HG02610 (cell line): ENCODE measurements at regions not wholly inside any gene's neighbourhood (a gene's known extent, or its start where the extent isn't known, plus 50 kb on each side); places are given as distances from the start of the nearest gene placed in this dataset.
A peak's percentile ranks its signal among the peaks of the same experiment; 100 is the strongest.
"Not testable (repeated sequence)": the region's sequence is repeated elsewhere in the genome, so short reads cannot be mapped to it uniquely, and the experiment has no call there.

ENCODE experiments used
- ATAC-seq: cut with Tn5 transposase; IDR thresholded peaks from one replicate; pipeline ENCODE4 v1.9.1; 2021; ENCODE audit warnings: mild to moderate bottlenecking, moderate library complexity; ENCODE audit not compliant: unreplicated experiment

GRCh38 chr7:83832009-83832408 lies 183.1 kb upstream of the SEMA3E start:
- ATAC-seq: no peak

DNA sequence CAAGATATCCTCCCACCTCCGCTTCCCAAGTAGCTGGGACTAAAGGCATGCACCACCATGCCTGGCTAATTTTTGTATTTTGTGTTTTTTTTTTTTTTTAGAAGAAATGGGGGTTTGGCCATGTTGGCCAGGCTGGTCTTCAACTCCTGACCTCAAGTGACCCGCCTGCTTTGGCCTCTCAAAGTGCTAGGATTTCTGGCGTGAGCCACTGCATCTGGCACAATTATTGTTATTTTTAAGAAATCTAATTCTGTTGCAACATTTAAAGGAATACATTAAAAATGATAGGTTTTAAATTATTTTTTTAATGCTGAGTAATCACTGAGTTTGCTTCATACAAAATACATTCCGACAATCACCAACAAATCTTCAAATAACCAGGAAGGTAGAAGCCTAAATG lies 178.1 kb upstream of the SEMA3E start:
- no peak for ATAC-seq

DNA sequence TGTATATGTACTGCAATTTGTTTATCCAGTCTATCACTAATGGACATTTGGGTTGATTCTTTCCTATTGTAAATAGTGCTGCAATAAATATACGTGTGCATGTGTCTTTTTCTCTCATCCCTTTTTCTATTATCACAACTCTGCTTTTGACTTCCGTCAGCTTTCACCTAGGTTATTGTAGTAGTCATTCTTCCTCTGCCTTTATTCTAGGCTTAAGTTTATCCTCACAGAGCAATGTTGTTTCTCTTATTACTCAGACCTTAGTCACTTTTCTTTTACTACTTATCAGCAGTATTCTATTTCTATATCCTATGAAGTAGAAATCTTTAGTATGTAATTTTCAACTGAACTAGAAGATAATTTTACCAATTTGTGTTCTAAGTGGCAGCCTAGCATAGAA lies 175.3 kb upstream of the SEMA3E start:
- ATAC-seq: no peak

DNA sequence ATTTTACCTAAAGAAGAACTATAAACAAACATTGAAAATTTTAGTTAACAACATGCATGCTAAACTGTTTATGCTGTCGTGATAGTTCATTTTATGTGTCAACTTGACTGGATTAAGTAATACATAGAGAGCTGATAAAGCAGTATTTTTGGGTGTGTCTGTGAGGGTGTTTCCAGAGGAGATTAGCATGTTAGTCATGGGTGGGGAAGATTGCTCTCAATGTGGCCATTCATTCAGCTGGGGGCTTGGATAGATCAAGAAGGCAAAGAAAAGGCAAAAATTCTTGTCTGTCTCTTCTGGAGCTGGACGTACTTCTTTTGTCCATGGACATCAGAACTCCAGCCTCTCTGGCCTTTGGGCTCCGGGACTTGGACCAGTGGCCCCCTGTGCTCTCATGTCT lies 172.9 kb upstream of the SEMA3E start:
- ATAC-seq: no peak

DNA sequence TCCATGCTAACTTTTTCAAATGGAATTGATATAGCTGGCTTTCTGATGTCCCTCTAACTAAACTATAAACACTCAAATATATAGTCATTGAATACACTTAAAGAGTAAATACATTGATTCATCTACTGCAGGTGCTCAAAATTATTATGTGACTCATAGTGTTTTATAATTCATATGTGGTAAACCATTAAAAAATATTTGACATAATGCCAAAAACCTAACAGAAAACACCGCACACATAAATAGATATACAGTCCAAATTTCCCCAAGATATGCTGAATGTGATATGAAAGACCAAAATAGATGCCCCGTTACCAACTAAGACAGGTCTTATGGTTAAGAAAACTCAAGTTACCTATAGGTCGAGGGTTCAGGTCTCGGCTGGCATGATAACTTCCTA lies 171.7 kb upstream of the SEMA3E start:
- ATAC-seq: no peak

- ATAC-seq: no peak
Observed at GRCh38 chr7:83819911-83820310, 171.0 kb upstream of the SEMA3E start.

- ATAC-seq: no peak
Observed at GRCh38 chr7:83814480-83814879, 165.5 kb upstream of the SEMA3E start.

- ATAC-seq: not testable (repeated sequence)
Observed at GRCh38 chr7:83812563-83812962, 163.6 kb upstream of the SEMA3E start.

- no peak for ATAC-seq
Observed at GRCh38 chr7:83808982-83809381, 160.0 kb upstream of the SEMA3E start.

GRCh38 chr7:83807774-83808173 lies 158.8 kb upstream of the SEMA3E start:
- no peak for ATAC-seq

DNA sequence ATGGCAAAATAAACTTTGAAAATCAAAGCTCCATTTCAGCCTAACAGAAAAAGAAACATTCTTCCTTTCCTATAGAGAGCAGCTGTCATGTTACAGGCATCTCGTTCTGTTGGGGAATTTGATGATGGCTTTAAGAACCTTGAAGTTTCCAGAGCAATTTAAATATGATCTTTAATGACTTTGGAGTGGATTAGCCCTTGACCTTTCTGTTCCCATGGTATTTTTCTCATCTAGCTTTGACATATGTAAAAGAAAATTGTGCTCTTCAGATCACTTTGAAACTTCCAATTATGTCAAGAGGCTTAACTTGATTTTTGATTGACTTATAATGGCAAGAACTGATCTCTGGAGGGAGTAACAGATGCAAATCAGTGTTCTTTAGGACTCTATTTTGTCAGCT lies 157.6 kb upstream of the SEMA3E start:
- ATAC-seq: no peak

- no peak for ATAC-seq
Observed at GRCh38 chr7:83799333-83799732, 150.4 kb upstream of the SEMA3E start.

GRCh38 chr7:83798489-83798888 lies 149.6 kb upstream of the SEMA3E start:
- peak; percentile 65 for ATAC-seq

GRCh38 chr7:83796760-83797159 lies 147.8 kb upstream of the SEMA3E start:
- ATAC-seq: peak; percentile 70

- no peak for ATAC-seq
Observed at GRCh38 chr7:83794829-83795228, 145.9 kb upstream of the SEMA3E start.

DNA sequence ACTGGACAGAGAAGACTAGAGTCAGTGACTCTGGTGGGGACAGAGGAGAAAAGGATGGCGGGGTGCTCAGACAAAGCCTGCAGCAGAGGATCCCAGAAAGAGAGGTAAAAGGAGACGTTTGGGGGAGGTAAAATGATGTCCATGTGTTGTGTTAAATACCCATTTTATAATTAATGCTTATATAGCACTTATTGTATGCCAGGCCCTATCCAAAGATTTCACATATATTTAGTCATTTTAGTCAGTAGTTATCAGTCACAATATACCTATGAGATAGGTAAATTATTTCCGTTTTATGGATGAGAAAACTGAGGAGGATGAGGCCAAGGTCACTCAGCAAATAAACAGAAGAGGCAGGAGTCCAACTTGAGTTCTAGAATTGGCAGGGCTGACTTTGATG lies 144.6 kb upstream of the SEMA3E start:
- no peak for ATAC-seq

DNA sequence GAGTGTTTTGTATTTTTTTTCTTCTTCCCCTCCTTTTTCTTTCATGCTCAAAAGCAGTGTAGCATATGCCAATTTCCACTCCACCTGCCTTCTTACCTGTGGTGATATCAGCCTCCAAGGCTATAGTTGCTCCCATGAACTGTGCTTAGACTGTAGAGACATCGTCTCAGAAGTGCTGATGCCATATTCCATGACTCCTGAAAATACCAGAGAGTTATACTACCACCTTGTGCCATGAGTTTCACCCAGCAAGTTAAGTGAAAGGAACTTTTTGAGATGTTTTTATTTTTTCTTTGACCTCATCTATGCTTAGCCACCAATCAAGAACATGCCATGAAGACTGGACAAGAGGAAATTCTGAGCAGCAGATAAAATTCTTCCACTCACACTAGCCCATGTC lies 142.8 kb upstream of the SEMA3E start:
- no peak for ATAC-seq

- no peak for ATAC-seq
Observed at GRCh38 chr7:83786858-83787257, 137.9 kb upstream of the SEMA3E start.

DNA sequence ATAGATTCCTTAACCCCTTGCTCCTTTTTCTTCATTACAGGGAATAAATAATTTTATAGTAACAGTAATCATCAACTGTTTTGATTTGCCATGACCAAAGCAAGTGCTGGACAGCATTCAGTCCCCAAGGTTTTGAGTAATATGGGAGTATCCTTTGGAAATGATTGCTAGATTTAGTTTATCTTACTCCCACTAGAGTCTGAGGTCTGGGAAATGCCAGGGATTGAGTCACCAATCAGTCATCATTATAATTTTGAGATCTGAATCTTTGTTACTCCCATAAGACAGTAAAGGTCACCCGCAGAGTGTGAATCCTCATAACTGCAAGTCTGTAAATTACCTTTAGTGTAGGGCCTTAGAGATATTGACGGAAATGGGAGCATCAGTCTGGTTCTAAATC lies 133.7 kb upstream of the SEMA3E start:
- ATAC-seq: no peak

DNA sequence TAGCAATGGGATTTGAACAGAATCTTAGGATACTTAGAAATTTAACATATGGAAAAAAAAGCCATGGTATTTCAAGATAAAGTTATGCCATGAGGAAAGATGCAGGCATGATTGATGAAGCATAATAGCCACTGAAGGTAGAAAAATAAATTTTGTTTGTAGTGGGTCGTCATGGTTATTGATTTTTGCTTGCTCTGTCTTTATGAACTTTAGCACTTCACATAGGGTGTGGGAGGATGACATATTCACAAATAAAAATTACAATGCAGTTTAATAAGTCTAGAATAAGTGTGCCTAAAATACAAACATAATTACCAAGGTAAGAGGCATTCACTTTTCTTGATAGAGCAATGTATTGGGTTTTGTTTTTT lies 129.1 kb upstream of the SEMA3E start:
- ATAC-seq: no peak

- ATAC-seq: no peak
Observed at GRCh38 chr7:83777406-83778072, 128.6 kb upstream of the SEMA3E start.

- ATAC-seq: no peak
Observed at GRCh38 chr7:83769407-83769806, 120.5 kb upstream of the SEMA3E start.

DNA sequence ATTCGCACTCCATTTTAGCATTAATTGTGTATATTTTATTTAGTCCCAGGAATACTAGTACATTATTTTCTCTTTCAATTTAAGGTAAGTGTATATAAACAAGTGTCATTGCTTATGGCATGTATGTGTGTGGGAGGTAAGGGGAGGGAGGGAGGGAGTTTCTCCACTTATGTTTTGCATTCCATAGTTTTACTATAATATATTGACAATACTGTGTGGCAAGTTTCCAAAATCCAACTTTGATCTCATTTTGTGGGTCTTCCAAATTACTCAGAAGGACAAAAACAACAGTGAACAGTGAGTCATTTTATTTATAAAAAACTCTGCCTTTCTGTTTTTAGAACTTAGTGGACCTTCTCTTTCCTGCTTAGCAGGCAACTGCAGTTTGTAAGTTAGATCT lies 102.3 kb upstream of the SEMA3E start:
- no peak for ATAC-seq
